HG02885 (cell line): ENCODE measurements at regions not wholly inside any gene's neighbourhood (a gene's known extent, or its start where the extent isn't known, plus 50 kb on each side); places are given as distances from the start of the nearest gene placed in this dataset.

Experiments
- ATAC-seq: cut with Tn5 transposase; IDR thresholded peaks from one replicate; pipeline ENCODE4 v1.9.1; 2021; ENCODE audit warnings: mild to moderate bottlenecking; ENCODE audit not compliant: unreplicated experiment, poor library complexity

GRCh38 chr1:114315631-114316030 lies 162.0 kb upstream of the SYT6 start:
- ATAC-seq: no peak

- no peak for ATAC-seq
These were observed 160.9 kb upstream of the SYT6 start for GRCh38 chr1:114314576-114314975.

GRCh38 chr1:114314098-114314497 lies 160.4 kb upstream of the SYT6 start:
- no peak for ATAC-seq

- ATAC-seq: no peak
These were observed 157.1 kb upstream of the SYT6 start for GRCh38 chr1:114310695-114311271.

- ATAC-seq: no peak
These were observed 149.2 kb upstream of the SYT6 start for GRCh38 chr1:114302821-114303220.

GRCh38 chr1:114299331-114299975 lies 145.8 kb upstream of the SYT6 start:
- ATAC-seq: no peak

- ATAC-seq: no peak
These were observed 144.3 kb upstream of the SYT6 start for GRCh38 chr1:114298008-114298407.

GRCh38 chr1:114296413-114296812 lies 142.7 kb upstream of the SYT6 start:
- ATAC-seq: no peak

GRCh38 chr1:114295321-114295720 lies 141.7 kb upstream of the SYT6 start:
- ATAC-seq: no peak

GRCh38 chr1:114292835-114293234 lies 139.2 kb upstream of the SYT6 start:
- ATAC-seq: no peak

GRCh38 chr1:114292194-114292593 lies 138.5 kb upstream of the SYT6 start:
- no peak for ATAC-seq

- no peak for ATAC-seq
These were observed 137.1 kb upstream of the SYT6 start for GRCh38 chr1:114290776-114291175.

GRCh38 chr1:114290341-114290740 lies 136.7 kb upstream of the SYT6 start:
- ATAC-seq: no peak

GRCh38 chr1:114289824-114290223 lies 136.2 kb upstream of the SYT6 start:
- ATAC-seq: no peak

- ATAC-seq: no peak
These were observed 135.6 kb upstream of the SYT6 start for GRCh38 chr1:114289306-114289705.

- ATAC-seq: no peak
These were observed 133.3 kb upstream of the SYT6 start for GRCh38 chr1:114286960-114287359.

- ATAC-seq: no peak
These were observed 132.5 kb upstream of the SYT6 start for GRCh38 chr1:114286179-114286578.

- peak; percentile 96 for ATAC-seq
These were observed 129.2 kb upstream of the SYT6 start for GRCh38 chr1:114282751-114283403.

GRCh38 chr1:114278911-114279310 lies 125.2 kb upstream of the SYT6 start:
- ATAC-seq: no peak

GRCh38 chr1:114278430-114278829 lies 124.8 kb upstream of the SYT6 start:
- no peak for ATAC-seq

GRCh38 chr1:114274621-114275317 lies 121.1 kb upstream of the SYT6 start:
- no peak for ATAC-seq
